Thoracic aorta (tissue), 2 donors: ENCODE measurements at regions not wholly inside any gene's neighbourhood (a gene's known extent, or its start where the extent isn't known, plus 50 kb on each side); places are given as distances from the start of the nearest gene placed in this dataset.
"Not testable (repeated sequence)": the region's sequence is repeated elsewhere in the genome, so short reads cannot be mapped to it uniquely, and the experiment has no call there.

Source experiments
- ATAC-seq: fragments of 150-250 bp; one replicate; pipeline ENCODE4 v1.8.0; 2017; ENCODE audit warnings: low read depth; ENCODE audit not compliant: insufficient number of reproducible peaks, low FRiP score
- DNase-seq: peaks from one replicate; pipeline ENCODE4 v3.0.0-alpha.2; 2020; ENCODE audit warnings: low spot score
- H3K27ac ChIP-seq, 2 donors: fragments of 200-600 bp; sonication (generic); 1 replicate in 1 of 2; 2 replicates in 1 of 2; pipeline ENCODE4 v1.5.1; 2016; ENCODE audit warnings: mild to moderate bottlenecking in 2 of 2, moderate library complexity in 2 of 2
- H3K27me3 ChIP-seq: fragments of 200-600 bp; sonication (generic); replicated peaks from 2 replicates; pipeline ENCODE4 v1.6.0; 2016; ENCODE audit warnings: mild to moderate bottlenecking; ENCODE audit not compliant: insufficient read depth
- H3K36me3 ChIP-seq: fragments of 200-600 bp; sonication (generic); one replicate; pipeline ENCODE4 v1.5.1; 2016
- H3K4me1 ChIP-seq, 2 donors: fragments of 200-600 bp; sonication (generic); 1 replicate in 1 of 2; 2 replicates in 1 of 2; pipeline versions ENCODE4 v1.5.1 to v1.6.0; 2016; ENCODE audit warnings: low read depth in 2 of 2, mild to moderate bottlenecking in 1 of 2; ENCODE audit not compliant: control insufficient read depth in 1 of 2
- H3K4me3 ChIP-seq: fragments of 200-600 bp; sonication (generic); 2 replicates; pipeline ENCODE4 v1.5.1; 2016; ENCODE audit warnings: mild to moderate bottlenecking
- H3K9me3 ChIP-seq: fragments of 200-600 bp; sonication (generic); 2 replicates; pipeline ENCODE4 v1.5.1; 2016
- TF ChIP-seq, protein P1 (sequence below): fragments of 200-600 bp; sonication (generic); IDR thresholded peaks from one replicate; pipeline ENCODE4 v1.5.1; 2019; ENCODE audit warnings: antibody characterized with exemption

DNA sequence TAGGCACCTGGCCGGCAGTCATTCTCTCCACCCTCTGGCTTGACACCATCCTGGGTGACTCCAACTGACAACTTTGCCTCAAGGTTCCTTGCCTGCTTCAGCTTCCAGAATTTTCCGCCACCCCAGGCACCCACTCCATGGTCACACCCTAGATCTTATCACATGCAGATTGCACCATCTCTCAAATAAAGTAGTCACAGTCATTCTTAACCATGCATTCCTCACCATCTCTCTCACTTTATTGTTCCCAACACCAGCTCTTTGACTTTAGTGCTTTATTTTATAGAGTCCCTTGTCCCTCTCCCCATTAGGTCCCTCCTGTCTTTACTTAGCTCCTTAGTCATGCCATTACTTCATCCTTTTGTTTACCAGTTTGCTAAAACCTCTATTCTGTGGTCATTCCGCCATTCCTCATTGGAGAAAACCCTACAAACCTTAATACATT is 351.7 kb downstream of the SPRY2 start:
- H3K27ac ChIP-seq = no peak overlapping the region
- no peaks in the 10 kb centered on the region for H3K9me3 ChIP-seq
- ATAC-seq = no peak
- H3K36me3 ChIP-seq = no peaks in the 10 kb centered on the region
- H3K27me3 ChIP-seq = no peaks in the 10 kb centered on the region
- TF ChIP-seq, protein P1, sequence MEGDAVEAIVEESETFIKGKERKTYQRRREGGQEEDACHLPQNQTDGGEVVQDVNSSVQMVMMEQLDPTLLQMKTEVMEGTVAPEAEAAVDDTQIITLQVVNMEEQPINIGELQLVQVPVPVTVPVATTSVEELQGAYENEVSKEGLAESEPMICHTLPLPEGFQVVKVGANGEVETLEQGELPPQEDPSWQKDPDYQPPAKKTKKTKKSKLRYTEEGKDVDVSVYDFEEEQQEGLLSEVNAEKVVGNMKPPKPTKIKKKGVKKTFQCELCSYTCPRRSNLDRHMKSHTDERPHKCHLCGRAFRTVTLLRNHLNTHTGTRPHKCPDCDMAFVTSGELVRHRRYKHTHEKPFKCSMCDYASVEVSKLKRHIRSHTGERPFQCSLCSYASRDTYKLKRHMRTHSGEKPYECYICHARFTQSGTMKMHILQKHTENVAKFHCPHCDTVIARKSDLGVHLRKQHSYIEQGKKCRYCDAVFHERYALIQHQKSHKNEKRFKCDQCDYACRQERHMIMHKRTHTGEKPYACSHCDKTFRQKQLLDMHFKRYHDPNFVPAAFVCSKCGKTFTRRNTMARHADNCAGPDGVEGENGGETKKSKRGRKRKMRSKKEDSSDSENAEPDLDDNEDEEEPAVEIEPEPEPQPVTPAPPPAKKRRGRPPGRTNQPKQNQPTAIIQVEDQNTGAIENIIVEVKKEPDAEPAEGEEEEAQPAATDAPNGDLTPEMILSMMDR = no peak
- H3K4me3 ChIP-seq = no peak overlapping the region
- DNase-seq = no peak
- no peaks in the 10 kb centered on the region for H3K4me1 ChIP-seq

DNA sequence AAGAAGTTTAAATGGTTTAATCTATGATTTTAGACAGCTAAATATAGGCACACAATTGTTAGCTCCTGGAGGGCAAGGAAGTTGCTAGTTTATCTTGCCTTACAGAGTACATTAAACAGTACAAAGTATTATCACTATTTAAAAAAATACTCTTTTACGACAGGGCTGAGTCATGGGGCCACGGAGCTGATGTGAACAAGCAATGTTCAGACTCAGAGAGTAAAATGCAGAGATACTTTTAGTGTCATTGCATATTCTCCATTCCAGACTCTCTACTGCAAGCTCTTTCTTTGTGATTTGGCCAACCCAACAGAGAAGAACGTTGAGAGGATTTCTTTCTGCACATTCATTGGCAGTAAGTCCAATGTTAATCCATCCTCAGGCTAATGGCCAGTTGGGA is 352.4 kb downstream of the SPRY2 start:
- DNase-seq (no peak), ATAC-seq (no peak)
- TF ChIP-seq, protein P1 = no peak
- H3K27ac ChIP-seq = no peak overlapping the region
- no peak overlapping the region for H3K4me3 ChIP-seq
- no peaks in the 10 kb centered on the region for H3K36me3 ChIP-seq
- H3K4me1 ChIP-seq = no peaks in the 10 kb centered on the region
- H3K9me3 ChIP-seq = no peaks in the 10 kb centered on the region
- H3K27me3 ChIP-seq = no peaks in the 10 kb centered on the region

DNA sequence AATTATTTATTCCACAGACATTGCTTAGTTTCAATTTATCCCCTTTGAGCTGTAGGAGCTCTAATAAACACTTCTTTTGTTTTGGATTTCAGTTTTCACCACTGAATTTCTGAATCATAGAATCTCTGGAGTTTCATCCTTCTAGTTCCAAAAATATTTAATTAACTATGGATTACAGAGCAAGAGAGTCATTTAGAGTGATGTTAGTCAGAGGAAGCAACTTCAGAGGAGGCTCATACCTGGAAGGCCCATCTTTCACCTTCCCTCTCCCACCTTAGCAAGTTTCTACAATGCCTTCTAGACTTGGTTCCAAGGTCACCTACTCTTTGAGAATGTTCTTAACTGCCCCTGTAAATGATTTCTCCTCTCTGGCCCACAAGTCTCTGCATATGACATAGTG is 353.2 kb downstream of the SPRY2 start:
- no peak overlapping the region for H3K4me3 ChIP-seq
- no peak for DNase-seq
- no peak overlapping the region for H3K27ac ChIP-seq
- no peaks in the 10 kb centered on the region for H3K27me3 ChIP-seq
- no peaks in the 10 kb centered on the region for H3K9me3 ChIP-seq
- no peaks in the 10 kb centered on the region for H3K36me3 ChIP-seq
- TF ChIP-seq, protein P1 = no peak
- no peaks in the 10 kb centered on the region for H3K4me1 ChIP-seq
- no peak for ATAC-seq

DNA sequence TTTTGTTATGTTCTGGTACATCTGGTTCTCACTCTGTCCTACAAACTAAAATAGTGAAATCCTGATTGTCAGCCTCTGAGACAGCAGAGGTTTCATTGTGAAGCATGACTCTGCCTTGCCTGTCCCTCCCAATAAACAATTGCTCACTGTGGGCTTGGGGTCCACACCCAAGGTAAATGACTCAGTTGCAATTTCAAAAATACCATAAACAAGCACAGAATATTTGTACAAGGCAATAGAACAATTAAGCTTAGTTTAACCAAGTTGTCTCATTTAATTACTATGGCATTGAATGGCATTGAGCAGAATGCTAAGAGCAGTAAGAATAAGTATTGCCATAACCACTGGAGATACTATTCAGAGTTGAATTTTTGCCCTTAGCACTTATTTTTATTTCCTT is 353.6 kb downstream of the SPRY2 start:
- no peak overlapping the region for H3K27ac ChIP-seq
- no peaks in the 10 kb centered on the region for H3K9me3 ChIP-seq
- ATAC-seq (no peak), DNase-seq (no peak)
- no peaks in the 10 kb centered on the region for H3K36me3 ChIP-seq
- H3K27me3 ChIP-seq = no peaks in the 10 kb centered on the region
- no peaks in the 10 kb centered on the region for H3K4me1 ChIP-seq
- no peak overlapping the region for H3K4me3 ChIP-seq
- TF ChIP-seq, protein P1 = no peak

DNA sequence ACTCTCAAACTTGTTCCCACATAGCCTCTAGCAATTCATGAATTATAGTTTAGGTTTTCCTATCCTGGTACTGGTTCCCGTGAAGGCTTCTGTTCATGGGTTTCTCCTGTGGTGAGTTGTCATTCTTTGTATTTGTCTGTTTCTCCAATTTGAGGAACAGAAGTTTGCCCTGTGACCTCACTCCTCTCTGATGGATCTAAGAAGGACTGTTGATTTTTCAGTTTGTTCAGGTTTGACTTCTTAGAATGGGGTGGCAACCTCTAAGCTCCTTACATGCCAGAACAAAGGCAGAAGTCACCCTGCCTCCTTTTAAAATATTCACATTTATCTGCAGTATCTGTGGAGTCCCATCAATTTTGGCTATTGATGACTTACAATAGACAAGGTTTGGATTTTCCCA is 354.0 kb downstream of the SPRY2 start:
- Histone ChIP-seq H3K4me3 (no peak overlapping the region), H3K27ac (no peak overlapping the region), H3K27me3 (no peaks in the 10 kb centered on the region), H3K9me3 (no peaks in the 10 kb centered on the region), H3K4me1 (no peaks in the 10 kb centered on the region), H3K36me3 (no peaks in the 10 kb centered on the region)
- ATAC-seq (no peak), DNase-seq (no peak)
- TF ChIP-seq, protein P1 = no peak

DNA sequence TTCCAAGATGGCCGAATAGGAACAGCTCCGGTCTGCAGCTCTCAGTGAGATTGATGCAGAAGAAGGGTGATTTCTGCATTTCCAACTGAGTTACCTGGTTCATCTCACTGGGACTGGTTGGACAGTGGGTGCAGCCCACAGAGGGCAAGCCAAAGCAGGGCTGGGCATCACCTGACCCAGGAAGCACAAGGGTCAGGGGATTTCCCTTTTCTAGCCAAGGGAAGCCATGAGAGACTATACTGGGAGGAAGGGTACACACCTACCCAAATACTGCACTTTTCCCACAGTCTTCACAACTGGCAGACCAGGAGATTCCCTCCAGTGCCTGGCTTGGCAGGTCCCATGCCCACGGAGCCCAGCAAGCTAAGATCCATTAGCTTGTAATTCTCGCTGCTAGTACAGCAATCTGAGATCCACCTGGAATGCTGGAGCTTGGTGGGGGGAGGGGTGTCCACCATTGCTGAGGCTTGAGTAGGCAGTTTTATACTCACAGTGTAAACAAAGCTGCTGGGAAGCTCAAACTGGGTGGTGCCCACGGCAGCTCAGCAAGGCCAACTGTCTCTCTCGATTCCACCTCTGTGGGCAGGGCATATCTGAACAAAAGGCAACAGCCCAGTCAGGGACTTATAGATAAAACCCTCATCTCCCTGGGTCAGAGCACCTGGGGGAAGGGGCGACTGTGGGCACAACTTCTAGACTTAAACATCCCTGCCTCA is 365.8 kb downstream of the SPRY2 start:
- not testable (repeated sequence) for DNase-seq, H3K27me3 ChIP-seq, ATAC-seq, H3K4me1 ChIP-seq, H3K9me3 ChIP-seq, H3K27ac ChIP-seq, H3K4me3 ChIP-seq, H3K36me3 ChIP-seq
